ENCODE measurements at regions not wholly inside any gene's neighbourhood (a gene's known extent, or its start where the extent isn't known, plus 50 kb on each side); places are given as distances from the start of the nearest gene placed in this dataset.

DNA sequence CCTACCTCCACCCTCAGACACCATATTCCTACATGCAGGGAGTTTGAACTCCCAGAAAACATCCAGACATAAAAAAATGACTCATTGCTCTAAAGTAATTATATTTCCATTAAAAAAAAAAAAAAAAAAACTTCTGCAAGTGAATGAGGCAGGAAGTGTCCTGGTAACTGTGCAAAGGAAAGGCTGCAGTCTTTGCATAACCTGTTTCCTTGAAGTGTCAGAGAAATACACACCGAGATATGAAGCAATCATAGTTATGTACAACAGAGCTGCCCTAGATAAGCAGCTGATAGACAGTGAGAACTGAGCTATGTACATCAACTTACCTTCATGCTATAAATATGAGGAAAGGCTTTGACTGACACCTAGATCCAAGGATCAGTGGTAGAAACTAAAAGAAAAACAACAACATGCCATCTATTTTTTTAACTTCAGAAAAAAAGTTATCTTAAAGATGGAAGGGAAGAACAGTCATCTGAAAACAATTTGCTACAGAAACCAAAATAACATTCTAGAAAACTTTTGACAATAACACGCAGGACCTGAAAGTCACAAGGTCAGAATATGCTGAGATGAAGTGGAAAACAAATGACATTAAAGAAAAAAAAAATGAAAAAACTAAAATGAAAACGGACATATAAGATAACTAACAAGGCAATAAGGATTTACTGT is 263.2 kb downstream of the SEC23A start:
- no peak for DNase-seq

DNA sequence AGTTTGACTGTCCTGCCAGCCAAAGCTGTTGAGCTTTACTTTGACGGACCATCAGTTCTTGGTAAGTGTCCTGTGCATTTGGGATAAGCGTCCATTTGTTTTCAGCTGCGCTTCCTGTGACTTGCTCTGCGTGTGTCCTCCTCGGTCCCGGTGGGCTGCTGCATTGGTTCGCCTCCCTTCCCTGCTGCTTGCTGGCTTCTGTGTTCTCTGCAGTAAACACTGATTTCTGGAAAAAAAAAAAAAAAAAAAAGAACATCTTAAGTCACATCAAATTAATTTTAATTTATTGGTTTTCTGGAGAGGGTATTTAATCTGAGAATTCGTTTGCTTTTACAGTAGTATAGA is 264.1 kb downstream of the SEC23A start:
- no peak for DNase-seq

DNA sequence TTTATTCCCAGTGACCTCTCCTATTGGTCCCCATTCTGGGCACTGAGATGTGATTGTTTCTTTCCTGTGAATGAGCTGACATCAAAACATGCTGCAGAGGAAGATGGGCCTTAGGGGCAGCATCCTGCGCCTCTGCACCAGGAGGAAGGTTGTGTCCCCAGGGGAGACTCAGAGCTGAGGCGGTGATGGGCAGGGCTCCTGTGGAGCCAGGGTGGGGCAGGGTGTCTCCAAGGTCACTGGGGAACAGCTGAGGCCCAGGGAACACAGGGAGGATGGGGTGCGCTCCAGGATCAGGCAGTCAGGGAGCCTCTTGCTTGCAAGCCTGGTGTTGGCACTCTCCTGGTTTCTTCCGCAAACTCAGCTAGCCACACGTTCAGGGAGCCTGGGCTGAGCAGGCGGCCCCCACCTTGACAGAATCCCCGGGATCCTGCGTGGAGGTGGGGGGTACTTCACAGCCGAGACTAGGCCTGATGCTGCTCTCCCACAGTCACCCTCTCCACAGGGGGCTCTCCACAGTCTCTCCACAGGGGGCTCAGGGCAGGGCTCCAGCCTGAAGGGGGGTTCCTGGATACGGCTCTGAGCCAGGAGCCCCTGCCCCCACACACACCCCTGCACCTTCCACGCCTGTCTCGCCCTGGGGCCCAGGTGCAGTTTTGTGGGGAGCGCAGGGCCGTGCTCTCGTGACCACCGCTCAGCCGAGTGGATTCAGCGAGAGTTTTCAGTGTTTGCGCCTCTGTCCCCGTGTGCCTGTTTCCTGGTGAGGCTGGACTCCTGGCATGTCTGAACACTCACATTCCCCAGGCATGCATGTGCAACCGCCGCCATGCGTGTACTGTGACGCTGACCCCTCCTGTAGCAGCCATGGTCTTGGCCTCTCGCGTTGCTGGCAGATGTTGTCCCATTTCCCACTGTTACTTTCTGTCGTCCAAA is 264.7 kb downstream of the SEC23A start:
- no peak for DNase-seq

DNA sequence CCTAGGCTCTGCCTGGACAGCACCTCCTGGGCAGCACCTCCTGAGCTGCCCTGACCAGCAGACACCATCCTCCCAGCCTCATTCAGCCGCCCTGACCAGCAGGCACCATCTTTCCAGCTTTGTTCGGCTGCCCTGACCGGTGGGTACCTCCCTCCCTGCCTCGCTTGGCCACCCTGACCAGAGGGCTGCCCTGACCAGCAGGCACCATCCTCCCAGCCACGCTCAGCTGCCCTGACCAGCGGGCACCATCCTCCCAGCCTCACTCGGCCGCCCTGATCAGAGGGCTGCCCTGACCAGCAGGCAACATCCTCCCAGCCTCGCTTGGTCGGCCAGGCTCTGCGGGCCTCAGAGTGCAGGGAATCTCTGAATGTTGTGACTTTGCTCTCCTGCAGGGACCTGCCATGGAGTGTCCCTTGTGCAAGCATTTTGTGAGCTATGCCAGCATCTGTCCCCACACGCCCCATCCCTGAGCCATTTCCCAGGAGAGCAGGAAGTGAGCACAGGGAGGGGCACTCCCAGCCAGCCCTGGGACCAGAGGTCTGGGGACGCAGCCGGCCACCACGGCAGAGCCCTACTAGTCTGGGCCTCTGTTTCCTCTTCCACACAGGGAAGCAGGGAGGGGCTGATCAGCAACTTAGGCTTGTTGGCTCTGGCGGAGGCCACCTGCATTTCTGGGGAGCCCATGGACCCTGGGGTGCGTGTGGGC is 265.5 kb downstream of the SEC23A start:
- no peak for DNase-seq

DNA sequence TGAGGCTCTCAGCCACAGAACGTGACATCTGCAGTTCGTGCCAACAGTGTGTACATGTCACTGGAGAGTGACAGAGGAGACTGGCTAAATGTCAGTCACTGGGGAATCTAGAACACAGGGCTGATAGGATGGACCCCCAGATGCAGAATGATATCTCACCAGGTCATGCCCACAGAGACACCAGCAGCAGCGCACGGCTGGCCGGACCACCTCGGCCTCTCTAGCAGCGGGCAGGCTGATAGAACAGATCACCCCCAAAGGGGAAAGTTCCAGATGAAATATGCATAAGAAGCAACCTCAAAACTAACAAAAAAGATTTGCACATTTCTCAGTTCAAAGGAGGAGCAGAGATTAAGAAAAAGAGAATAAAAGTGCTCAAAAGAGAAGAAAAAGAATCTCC is 266.5 kb downstream of the SEC23A start:
- DNase-seq = no peak

DNA sequence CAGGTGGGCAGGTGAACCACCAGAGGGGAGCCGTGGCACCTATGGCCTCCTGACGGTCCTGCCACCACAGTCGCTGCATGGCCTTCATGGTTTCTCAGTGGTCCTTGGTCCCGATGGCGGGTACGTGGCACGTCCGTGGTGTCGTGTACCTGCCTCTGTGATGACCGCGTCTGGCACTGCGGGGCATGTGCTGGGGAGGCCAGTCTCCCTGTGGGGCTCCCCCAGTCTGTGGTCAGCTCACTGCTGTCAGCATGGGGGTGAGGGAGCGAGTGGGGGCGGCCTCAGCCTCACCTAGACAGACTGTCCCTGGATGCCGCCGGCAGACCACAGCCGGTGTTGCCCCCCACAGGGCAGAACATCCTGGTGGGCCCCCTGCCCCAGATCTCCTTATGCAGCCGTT is 267.2 kb downstream of the SEC23A start:
- DNase-seq = no peak

DNA sequence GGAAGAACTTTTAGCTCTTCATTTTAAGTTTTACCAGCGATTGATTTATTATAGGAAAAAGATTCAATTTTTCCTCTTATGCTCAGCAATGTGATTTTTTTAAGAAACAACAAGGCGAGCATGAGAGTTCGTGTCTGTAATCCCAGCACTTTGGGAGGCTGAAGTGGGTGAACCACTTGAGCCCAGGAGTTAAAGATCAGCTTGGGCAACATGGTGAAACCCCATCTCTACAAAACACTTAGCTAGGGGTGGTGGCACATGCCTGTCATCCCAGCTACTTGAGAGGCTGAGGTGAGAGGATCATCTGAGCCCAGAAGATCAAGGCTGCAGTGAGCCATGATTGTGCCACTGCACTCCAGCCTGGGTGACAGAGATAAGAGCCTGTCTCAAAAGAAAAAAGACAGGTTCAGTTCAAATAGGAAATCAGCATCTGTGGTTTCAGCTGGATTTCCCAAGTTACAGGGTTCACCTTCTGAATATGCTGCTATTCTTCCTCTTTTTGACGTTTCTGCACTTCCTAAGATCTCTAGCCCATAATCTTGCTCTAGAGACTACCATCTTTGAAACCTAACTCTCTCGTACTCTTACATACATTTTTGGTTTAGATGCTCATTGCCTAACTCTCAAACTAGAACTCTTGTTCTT is 274.7 kb downstream of the SEC23A start:
- peak; percentile 18 for DNase-seq

DNA sequence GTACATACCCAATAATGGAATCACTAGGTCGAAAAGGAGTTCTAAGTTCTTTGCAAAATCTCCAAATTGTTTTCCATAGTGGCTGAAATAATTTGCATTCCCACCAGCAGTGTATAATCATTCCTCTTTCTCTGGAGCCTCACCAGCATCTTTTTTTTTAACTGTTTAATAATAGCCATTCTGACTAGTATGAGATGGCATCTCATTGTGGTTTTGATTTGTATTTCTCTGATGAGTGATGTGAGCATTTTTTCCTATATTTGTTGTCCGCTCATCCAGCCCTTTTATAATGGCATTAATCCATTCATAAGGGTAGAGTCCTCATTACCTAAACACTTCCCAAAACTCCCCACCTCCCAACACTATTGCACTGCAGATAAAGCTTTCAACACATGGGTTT is 278.3 kb downstream of the SEC23A start:
- no peak for DNase-seq

DNA sequence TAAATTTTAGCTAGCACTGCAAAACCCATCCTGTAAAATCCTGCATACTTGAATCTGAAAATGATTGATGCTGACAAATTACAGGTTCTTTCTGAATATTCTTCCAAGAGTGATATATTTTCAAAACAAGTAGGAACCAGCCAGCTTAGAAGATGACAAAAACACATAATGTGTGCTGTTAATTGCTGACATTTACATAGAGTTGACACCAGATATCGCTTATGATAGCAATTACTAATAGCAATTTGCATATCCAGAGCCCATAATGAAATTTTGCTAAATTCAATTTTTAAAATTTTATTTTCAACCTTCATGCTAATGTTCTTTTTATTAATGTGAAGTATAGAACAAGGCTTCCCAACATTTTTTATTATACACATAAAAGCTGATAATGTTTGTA is 284.5 kb downstream of the SEC23A start:
- no peak for DNase-seq

DNA sequence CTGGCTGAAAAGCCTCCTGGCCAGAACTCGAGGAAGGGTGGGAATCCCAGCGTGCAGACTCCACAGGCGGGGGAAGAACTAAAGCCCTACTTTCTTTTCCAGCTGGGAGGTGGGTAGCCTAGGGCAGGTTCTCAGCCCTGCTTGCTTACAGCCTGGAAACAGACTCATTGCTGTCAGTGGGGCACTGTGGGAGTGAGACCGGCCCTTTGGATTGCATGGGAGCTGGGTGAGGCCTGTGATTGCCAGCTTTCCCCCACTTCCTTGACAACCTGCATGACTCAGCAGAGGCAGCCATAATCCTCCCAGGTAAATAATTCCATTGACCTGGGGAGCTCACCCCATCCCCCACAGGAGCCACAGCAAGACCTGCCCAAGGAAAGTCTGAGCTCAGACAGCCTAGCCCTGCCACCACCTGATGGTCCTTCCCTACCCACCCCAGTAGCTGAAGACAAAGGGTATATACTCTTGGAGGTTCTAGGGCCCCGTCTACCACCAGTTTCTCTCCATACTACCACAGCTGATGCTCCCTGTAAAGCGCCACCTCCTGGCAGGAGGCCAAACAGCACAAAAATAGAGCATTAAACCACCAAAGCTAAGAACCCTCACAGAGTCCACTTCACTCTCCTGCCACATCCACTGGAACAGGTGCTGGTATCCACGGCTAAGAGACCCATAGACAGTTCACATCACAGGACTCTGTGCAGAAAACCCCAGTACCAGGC is 294.1 kb downstream of the SEC23A start:
- no peak for DNase-seq

DNA sequence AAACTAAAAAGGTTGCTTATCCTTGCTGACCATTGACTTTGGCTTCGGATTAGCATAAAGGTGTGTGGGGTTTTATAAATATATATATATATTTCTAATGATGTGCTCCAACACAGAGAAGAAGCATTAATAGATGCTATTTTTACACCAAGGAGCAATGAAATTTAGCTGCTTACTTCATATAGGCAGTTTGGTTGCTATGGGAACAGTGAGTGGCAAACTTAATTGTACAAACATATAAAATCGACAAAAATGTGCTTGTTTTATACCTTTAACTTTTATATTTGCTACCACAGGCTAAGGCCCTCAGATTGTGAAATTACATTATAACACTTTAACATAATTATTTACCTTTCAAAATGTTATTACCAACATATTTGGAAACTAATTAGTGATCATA is 303.4 kb downstream of the SEC23A start:
- no peak for DNase-seq

DNA sequence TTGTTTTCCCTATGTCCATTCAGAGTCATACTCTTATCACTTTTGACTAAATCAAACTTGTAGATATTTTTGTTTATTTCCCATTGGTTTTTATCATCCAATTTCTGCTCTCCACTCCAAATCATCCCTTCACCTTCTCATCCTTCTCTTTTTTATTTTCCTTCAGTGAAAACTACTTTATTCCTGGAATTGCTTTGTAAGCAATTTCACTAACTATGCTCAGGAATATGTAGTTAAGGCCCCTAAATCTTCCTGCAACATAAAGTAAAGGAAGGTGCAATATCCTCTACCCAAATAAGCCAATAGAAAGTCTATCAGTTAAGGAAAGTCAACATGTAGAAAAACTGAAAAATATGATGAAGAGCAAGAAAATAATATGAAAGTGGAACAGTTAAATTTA is 308.4 kb downstream of the SEC23A start:
- DNase-seq = no peak

DNA sequence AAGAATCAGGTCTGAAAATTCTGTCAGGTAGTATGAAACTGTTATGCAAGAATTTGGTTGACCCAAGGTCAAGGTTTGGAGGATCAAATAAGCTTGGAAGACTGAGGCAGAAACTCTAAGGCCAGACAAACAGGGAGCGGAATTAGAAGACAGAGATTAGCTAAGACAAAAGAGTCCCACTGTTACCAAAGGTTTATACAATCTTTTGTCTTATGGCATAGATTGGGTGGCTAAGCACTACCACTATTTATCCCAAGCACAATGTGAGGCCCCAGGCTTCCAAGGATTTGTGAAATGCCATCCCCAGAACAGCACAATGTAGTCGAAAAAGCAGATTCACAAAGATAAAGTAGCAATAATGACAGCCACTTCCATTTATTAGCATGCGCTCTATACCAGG is 311.2 kb downstream of the SEC23A start:
- no peak for DNase-seq

DNA sequence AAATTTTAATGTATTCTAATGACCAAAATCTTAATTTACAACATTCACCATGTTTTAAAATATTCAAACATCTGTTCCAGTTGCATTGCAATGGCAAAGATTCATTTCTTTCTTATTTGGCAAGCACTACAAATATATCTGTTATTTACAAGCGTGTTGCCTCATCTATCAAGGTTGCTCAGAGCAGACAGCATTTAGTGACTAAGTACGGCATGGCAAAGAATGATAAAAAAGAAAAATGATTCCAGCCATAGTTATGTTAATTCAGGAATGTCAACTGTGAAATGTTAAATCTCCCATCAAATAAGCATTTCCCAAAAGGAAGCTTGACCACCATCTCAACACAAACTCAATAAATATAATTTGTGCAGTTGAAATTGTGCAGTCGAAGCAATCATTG is 312.1 kb downstream of the SEC23A start:
- no peak for DNase-seq

DNA sequence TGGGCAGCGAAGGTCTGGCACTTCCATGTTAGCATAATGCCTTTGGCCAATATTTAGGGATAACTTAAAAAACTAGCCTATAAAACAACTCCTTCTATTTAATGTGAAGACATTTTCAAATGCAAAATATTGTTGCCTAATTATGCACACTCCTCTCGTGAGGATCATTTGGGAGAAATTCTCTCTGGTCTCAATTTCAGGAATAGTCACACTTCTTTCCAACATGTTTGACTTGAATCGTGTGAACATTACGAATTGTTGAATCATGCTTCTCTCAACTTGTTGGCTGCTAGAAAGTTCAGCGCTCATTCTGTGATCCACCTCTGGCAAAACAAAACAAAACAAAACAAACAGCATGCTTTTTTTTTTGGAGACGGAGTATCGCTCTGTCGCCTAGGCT is 313.2 kb downstream of the SEC23A start:
- no peak for DNase-seq

DNA sequence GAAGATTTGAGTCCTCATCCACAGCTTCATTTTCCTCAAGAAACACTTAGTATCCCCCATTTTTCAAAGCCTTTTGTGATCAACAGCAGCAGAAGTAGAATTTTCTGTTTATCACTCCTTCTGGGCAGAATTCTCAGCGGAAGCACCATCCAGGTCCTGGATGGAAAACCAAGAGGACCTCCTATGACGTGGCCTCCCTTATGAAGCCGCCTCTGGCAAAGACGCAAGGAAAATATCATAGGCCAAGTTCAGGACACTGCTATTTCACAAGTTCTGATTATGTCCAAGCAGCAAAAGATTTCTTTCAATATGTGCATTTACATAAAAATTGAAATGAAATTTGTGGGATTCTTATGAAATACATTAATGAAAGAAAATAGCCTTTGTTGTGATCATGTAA is 315.0 kb downstream of the SEC23A start:
- no peak for DNase-seq

DNA sequence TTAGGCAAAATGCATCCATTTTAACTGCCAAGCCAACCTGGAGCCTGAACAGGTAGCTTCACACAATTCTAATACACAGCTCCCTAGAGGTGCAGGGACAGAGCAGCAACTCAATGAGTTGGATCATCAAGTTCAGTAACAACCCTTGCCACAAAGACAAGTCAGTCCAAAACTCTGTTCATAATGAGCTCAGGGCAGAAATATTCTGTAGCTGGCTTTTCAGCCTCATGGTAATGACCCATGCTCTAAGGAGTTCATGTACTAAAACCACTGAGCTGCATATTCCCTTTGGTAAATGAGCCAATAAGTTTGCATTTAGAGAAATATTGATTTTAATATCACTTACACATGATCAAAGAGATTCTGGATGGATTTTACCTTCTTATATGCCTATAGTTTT is 316.1 kb downstream of the SEC23A start:
- no peak for DNase-seq

DNA sequence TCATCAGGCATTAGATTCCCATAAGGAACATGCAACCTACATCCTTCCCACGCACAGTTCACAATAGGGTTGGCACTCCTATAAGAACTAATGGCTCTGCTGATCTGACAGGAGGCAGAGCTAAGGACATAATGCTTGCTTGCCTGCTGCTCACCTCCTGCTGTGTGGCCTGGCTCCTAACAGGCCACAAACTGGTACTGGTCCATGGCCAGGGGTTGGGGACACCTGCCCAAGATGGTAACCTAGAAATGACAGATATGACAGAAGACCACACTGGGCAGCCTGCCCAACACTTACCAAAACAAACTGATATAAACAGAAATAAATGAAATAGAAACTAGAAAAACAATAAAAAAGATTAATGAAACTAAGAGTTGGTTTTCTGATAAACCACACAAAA is 325.6 kb downstream of the SEC23A start:
- DNase-seq = no peak

DNA sequence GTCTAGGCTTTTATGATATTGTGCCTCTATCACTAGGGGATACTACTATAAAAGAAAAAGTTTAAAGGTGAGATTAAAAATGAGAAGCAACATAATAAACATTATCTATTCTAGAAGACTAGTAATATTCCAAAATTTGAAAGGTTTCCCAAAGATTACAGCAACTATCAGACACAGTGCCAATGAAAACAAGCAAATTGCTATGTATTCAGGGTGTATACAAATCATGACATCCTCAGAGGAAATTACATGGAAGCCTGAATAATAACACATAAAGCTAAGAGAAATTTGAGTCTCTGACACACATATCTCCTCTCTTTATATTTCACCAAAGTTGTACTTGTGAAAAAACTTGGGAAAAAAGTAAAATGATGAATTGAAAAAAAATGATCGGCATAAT is 327.0 kb downstream of the SEC23A start:
- DNase-seq = no peak

DNA sequence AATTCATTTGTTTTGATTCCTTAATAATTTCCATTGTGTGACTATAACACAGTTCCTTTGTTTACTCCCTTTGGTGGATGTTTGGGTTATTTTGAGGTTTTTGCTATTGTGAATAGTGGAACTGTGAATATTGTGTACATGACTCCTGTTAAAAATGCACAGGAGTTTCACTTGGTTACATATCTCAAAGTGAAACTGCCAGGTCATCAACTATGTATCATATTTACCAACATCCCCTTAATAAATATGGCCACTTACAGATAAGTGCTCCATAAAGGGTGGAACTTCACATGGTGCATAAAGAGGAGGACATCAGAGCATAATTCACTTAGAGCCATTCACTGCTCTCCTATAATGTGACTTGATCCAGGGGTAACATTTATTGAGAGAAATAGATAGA is 328.9 kb downstream of the SEC23A start:
- DNase-seq = no peak

DNA sequence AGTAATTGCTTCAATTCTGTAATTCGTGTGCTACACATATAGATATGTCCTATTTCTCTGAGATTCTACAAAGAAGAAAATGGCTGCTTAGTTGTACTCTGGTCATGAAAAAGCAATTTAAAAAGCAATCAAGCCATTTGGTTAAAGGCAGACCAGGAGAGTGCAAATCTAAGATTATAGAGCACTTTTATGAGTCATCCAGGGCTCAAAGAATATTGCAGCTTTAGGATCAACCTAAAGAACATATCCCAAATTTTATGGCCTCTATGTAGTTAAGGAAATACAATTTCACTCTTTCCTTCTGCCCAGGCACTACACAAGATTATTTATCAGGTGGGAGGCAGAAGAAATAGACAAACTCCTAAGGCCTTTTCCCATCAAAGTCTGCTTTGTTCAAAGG is 332.8 kb downstream of the SEC23A start:
- no peak for DNase-seq

DNA sequence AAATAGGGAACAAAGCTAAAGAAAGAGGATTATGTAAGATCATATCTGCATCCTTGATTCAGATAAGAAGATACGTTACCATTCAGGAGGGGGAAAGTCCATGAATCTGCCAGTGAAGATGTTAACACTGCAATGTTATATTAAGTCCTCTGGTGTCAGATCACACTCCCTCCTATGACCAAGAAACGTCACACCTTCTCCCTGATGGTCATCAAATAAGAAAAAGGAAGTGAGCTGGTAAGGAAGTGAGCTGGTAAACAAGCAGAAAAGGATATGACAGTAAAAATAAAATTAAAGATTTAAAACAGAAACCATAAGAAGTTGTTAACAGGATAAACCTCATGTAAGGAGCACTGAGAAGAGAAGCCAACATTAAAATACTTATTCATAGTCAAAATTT is 340.2 kb downstream of the SEC23A start:
- DNase-seq = no peak

DNA sequence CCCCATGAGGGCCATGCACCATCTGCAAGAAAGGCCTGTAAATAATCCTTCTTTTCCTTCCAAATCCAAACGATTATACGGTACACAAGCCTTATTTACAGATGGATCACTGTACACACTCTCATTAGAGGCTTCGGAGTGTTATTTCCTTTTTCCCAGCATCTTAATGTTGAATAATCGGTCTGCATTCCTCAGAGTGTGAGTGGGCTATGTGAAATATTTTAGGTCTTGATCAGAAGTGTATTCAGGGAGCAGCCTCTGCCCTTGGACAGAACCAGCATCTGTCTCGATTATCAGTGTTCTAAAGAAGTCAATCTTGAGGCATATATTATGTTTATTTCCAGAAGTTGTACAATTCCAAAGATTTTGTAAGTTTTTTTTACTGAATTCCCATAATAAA is 340.6 kb downstream of the SEC23A start:
- DNase-seq = no peak

Data from DMS79 treated with DMSO at 0.1 percent for 48 hours (cell line).